ENCODE measurements at regions not wholly inside any gene's neighbourhood (a gene's known extent, or its start where the extent isn't known, plus 50 kb on each side); places are given as distances from the start of the nearest gene placed in this dataset.

DNA sequence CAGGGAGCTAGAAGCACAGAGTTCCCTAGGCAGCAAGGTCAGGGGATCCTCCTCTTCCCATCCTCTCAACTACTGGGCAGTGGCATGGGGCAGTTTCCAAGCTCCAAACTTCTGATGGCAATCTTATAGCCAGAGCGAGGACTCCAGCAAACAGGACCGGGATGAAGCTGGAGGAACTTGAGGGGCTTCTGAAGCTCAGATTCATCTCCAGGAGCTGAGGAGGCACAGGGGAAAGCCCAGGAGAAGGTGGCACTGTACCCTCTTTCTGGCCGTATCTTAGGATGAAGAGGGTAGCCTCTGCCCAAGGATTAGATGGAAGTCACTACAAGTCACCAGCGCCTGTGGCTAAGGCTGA, 50.0 kb upstream of the RPL38 start:
- TF ChIP-seq, protein P1, sequence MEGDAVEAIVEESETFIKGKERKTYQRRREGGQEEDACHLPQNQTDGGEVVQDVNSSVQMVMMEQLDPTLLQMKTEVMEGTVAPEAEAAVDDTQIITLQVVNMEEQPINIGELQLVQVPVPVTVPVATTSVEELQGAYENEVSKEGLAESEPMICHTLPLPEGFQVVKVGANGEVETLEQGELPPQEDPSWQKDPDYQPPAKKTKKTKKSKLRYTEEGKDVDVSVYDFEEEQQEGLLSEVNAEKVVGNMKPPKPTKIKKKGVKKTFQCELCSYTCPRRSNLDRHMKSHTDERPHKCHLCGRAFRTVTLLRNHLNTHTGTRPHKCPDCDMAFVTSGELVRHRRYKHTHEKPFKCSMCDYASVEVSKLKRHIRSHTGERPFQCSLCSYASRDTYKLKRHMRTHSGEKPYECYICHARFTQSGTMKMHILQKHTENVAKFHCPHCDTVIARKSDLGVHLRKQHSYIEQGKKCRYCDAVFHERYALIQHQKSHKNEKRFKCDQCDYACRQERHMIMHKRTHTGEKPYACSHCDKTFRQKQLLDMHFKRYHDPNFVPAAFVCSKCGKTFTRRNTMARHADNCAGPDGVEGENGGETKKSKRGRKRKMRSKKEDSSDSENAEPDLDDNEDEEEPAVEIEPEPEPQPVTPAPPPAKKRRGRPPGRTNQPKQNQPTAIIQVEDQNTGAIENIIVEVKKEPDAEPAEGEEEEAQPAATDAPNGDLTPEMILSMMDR (IDR thresholded peaks at IDR 0.05) = no peak
- no peak for TF ChIP-seq POLR2A (IDR thresholded peaks at IDR 0.05)

Measured in testis (tissue), 2 donors.